Fibroblast of the aortic adventitia (primary cell): ENCODE measurements at regions not wholly inside any gene's neighbourhood (a gene's known extent, or its start where the extent isn't known, plus 50 kb on each side); places are given as distances from the start of the nearest gene placed in this dataset.

Experiments used
- DNase-seq: peaks from one replicate; pipeline ENCODE4 v3.0.0-alpha.2; 2010; ENCODE audit warnings: low read depth
- H3K4me3 ChIP-seq: 2 replicates; pipeline ENCODE4 v1.5.1; 2011; ENCODE audit warnings: low read depth, mild to moderate bottlenecking, control low read depth, low read length, moderate library complexity
- TF ChIP-seq, protein P1 (sequence below): IDR thresholded peaks from 2 replicates; pipeline ENCODE4 v1.5.1; 2011; ENCODE audit warnings: mild to moderate bottlenecking, low read length, control low read depth, inconsistent platforms; ENCODE audit not compliant: insufficient read depth

DNA sequence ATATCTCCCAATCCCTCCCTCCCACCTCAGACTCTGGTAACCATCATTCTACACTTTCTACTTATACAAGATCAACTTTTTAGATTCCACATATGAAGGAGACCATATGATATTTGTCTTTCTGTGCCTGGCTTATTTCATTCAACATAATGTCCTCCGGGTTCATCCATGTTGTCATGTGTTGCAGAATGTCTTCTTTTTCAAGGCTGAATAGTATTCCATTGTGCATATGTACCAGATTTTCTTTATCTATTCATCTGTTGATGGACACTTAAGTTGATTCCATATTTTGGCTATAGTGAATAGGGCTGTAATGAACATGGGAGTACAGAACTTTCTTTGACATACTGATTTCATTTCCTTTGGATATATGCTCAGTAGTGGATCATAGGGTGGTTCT lies 78.9 kb upstream of the MAP1B start:
- DNase-seq, result no peak
- TF ChIP-seq, protein P1, sequence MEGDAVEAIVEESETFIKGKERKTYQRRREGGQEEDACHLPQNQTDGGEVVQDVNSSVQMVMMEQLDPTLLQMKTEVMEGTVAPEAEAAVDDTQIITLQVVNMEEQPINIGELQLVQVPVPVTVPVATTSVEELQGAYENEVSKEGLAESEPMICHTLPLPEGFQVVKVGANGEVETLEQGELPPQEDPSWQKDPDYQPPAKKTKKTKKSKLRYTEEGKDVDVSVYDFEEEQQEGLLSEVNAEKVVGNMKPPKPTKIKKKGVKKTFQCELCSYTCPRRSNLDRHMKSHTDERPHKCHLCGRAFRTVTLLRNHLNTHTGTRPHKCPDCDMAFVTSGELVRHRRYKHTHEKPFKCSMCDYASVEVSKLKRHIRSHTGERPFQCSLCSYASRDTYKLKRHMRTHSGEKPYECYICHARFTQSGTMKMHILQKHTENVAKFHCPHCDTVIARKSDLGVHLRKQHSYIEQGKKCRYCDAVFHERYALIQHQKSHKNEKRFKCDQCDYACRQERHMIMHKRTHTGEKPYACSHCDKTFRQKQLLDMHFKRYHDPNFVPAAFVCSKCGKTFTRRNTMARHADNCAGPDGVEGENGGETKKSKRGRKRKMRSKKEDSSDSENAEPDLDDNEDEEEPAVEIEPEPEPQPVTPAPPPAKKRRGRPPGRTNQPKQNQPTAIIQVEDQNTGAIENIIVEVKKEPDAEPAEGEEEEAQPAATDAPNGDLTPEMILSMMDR, result no peak
- H3K4me3 ChIP-seq, result no peak overlapping the region

DNA sequence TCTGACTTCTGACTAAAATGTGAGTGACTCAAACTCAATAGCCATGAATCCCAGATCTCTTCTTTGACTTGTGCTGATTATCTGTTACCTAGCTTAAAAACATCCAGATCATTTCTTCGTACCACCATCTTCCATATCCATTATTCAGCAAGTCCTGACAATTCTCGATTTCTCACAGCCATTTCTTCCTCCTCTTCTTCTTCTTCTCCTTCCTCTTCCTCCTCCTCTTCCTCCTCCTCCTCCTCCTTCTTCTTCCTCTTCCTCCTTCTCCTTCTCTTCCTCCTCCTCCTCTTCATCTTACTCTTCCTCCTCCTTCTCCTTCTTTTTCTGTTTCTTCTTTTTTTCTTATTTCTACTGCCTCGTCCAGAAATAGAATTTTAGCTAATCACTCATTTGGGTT lies 77.0 kb upstream of the MAP1B start:
- H3K4me3 ChIP-seq, result no peak overlapping the region
- DNase-seq, result no peak
- TF ChIP-seq, protein P1, result no peak

DNA sequence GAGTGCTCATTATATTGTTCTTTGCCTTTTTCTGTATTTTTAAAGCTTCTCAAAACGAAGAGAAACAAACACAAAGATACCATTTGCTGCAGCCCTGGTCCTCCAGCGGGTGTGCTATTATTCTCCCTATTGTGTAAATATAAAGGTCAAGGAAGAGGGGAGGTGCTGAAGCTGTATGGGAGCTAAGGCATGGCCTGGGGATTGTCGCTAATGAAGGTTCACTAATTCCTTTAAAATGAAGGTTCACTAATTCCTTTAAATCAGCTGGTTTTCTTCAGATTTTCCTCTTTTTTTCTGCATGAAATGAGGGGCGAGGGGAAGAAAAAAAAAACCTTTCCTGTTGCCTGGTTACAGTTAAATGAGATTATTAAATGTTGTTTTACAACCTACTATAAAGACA lies 74.5 kb upstream of the MAP1B start:
- no peak for DNase-seq
- TF ChIP-seq, protein P1, result no peak
- H3K4me3 ChIP-seq, result no peak overlapping the region

DNA sequence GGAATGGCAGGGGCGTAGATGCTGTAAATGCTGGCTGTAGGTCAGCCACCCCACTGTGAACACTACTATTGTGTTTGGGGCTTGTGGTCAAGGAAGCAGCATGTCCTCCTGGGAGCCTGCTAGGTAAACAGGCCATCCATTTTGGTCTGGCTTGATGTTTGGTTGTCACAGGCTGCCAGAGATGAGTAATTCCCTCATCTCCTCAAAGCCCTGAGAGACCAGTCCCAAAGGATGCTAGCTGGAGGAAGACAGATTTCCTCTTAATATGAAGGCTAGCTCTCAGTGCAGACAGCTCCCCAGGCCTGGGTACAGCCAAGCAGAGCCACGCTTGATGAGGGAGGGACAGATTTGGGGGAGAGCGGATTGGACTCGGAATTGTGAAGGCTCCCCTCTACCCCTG lies 72.5 kb upstream of the MAP1B start:
- no peak for DNase-seq
- H3K4me3 ChIP-seq, result no peak overlapping the region
- TF ChIP-seq, protein P1, result no peak

DNA sequence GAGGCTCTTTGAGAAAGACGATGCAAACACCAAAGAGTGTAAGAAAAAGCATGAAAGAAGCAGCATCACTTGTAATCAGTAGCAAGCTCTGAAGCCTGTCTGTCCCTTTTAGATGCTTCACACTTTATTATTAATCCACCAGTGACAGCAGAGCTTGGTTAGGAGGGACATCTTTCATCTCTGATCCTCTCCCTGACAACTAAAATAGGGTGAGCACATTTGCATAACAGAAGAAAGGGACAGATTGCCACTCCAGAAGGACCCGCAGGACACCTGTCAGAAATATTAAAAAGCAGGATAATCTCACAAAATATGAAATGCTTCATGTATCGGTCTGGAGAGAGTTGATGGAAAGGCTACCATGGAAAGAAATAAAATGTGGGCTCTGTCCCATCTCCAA lies 71.4 kb upstream of the MAP1B start:
- TF ChIP-seq, protein P1, result no peak
- H3K4me3 ChIP-seq, result no peak overlapping the region
- no peak for DNase-seq

DNA sequence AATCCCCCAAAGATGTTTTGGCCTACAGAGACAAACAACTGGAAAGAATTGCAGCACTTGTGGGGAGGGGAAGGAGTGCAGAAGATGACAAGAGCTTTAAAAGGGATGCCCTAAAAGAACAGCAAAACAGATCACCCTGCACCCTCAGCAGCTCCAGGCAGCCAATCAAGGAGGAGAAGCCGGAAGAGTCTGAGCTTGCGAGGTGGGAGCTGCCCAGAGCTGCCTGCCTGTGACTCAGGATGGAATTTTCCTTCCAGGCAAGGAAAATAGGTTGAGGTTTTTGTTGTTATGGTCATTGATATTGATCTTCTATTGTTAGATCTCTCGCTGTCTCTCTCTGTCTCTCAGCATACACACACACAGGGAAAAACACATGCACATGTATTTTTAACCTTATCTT lies 70.3 kb upstream of the MAP1B start:
- TF ChIP-seq, protein P1, result no peak
- peak; percentile 11 for DNase-seq
- no peak overlapping the region for H3K4me3 ChIP-seq

DNA sequence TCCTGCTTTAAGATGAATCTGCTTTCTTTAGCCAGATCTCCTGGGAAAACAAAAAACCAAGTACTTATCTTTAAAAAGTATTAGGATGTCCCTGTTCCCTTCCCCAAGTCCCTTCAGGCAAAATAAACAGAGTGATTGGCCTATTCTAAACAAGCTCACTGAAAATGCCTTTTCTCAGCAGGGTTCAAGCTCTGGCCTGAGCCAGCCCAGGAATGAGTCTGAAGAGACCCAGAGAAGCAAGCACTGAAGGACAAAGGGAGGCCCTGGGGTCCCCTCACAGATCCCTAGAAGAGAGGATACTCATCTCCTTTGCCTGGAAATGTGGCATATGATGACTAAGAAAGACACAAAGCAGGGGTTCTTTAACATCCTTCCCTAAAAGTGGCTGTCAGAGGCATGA lies 66.8 kb upstream of the MAP1B start:
- TF ChIP-seq, protein P1, result no peak
- DNase-seq, result no peak
- no peak overlapping the region for H3K4me3 ChIP-seq
